Spleen (tissue), 11 donors: ENCODE measurements at regions not wholly inside any gene's neighbourhood (a gene's known extent, or its start where the extent isn't known, plus 50 kb on each side); places are given as distances from the start of the nearest gene placed in this dataset.
A peak's percentile ranks its signal among the peaks of the same experiment; 100 is the strongest.

Experiments used
- DNase-seq: peaks from one replicate; pipeline ENCODE4 v3.0.0-alpha.2; 2020
- H3K27ac ChIP-seq, 8 donors: fragments of 200-600 bp; sonication (generic) in 7 of 8; 1 replicate in 4 of 8; 2 replicates in 4 of 8; pipeline versions ENCODE4 v1.5.0 to v1.8.0; 2016 to 2021; ENCODE audit warnings: inconsistent platforms in 4 of 8, mild to moderate bottlenecking in 4 of 8, moderate library complexity in 1 of 8
- H3K27me3 ChIP-seq, 7 donors: fragments of 200-600 bp; sonication (generic) in 6 of 7; replicated peaks in 1 of 7; 1 replicate in 4 of 7; 2 replicates in 3 of 7; pipeline versions ENCODE4 v1.5.0 to v1.8.0; 2016 to 2021; ENCODE audit warnings: inconsistent platforms in 3 of 7, mild to moderate bottlenecking in 1 of 7
- H3K36me3 ChIP-seq, 6 donors: fragments of 200-600 bp; sonication (generic) in 5 of 6; 1 replicate in 4 of 6; 2 replicates in 2 of 6; pipeline versions ENCODE4 v1.5.0 to v1.8.0; 2016 to 2021; ENCODE audit warnings: inconsistent platforms in 2 of 6
- H3K4me1 ChIP-seq, 6 donors: fragments of 200-600 bp; sonication (generic) in 5 of 6; 1 replicate in 3 of 6; 2 replicates in 3 of 6; pipeline versions ENCODE4 v1.5.0 to v1.8.0; 2016 to 2021; ENCODE audit warnings: inconsistent platforms in 3 of 6
- H3K4me3 ChIP-seq, 8 donors: fragments of 200-600 bp; sonication (generic) in 7 of 8; 1 replicate in 4 of 8; 2 replicates in 4 of 8; pipeline versions ENCODE4 v1.5.0 to v1.8.0; 2016 to 2021; ENCODE audit warnings: inconsistent platforms in 4 of 8, mild to moderate bottlenecking in 4 of 8, moderate library complexity in 2 of 8
- H3K9me3 ChIP-seq, 8 donors: fragments of 200-600 bp; sonication (generic) in 7 of 8; 1 replicate in 4 of 8; 2 replicates in 4 of 8; pipeline versions ENCODE4 v1.5.0 to v1.8.0; 2016 to 2021; ENCODE audit warnings: inconsistent platforms in 4 of 8
- CTCF ChIP-seq, 11 experiments: fragments of 200-600 bp in 7 of 11; fragments of 450-650 bp in 4 of 11; sonication (generic) in 4 of 11; IDR thresholded peaks in 8 of 11; conservative IDR thresholded peaks in 3 of 11; 1 replicate in 7 of 11; 2 replicates in 4 of 11; pipeline versions ENCODE4 v1.4.0 to v1.8.0; 2016 to 2021; ENCODE audit warnings: antibody characterized with exemption in 11 of 11, inconsistent platforms in 4 of 11, mild to moderate bottlenecking in 1 of 11
- POLR2A ChIP-seq, 3 donors: fragments of 450-650 bp; IDR thresholded peaks; one replicate each; pipeline ENCODE4 v1.5.1; 2017; ENCODE audit warnings: antibody characterized with exemption in 3 of 3, mild to moderate bottlenecking in 1 of 3
- POLR2AphosphoS5 ChIP-seq, 3 donors: sonication (generic); formaldehyde crosslinking; IDR thresholded peaks; one replicate each; pipeline ENCODE4 v1.5.1; 2017; ENCODE audit warnings: antibody characterized with exemption in 3 of 3
- WGBS, 5 donors: extraction: QIAGEN DNeasy Blood & Tissue Kit in 3 of 5; methylation state at CpG; one replicate each; pipeline versions ENCODE4 v1.1.5 to v1.1.7; 2013 to 2018; 5-methylcytosine and 5-hydroxymethylcytosine counted together
- intact Hi-C: fragments of 100-400 bp; cut with DNase I; formaldehyde crosslinking; loops from one replicate; pipeline ENCODE4 v1.15.0; 2023; ENCODE audit warnings: low total_unique reads
- donor health status: healthy with polysubstance abuse.
- donor health status: DM: no; HTN: no; CAD: no; lungs with moderate emphysema.
- donor health status: DM: no; HTN: no; CAD: no.
- donor health status: Bipolar disorder and iron deficiency.
- donor health status: healthy.
- donor health status: DM: no; HTN: no; CAD: no.
- donor health status: DM: yes; HTN: yes; CAD: no.

GRCh38 chr16:31693733-31694132, 166.0 kb downstream of the AHSP start:
- no peaks in the 10 kb centered on the region for H3K36me3 ChIP-seq
- TF ChIP-seq POLR2A (IDR thresholded peaks at IDR 0.05) (no peak), POLR2AphosphoS5 (IDR thresholded peaks at IDR 0.05) (no peak), CTCF (IDR thresholded peaks at IDR 0.05 in 8 of 11, conservative IDR thresholded peaks at IDR 0.05 in 3 of 11) (no peak)
- H3K27me3 ChIP-seq: no peaks in the 10 kb centered on the region
- peaks cover 0 to 21% (median 14%) of the 10 kb centered on the region in 6 donors for H3K4me1 ChIP-seq
- H3K27ac ChIP-seq: no peak overlapping the region
- H3K4me3 ChIP-seq: no peak overlapping the region
- intact Hi-C loops: no loop called here
- no peak for DNase-seq
- WGBS, 5 donors: 85 to 96% (median 95%) methylated on average over 6 of the region's 6 CpGs
- H3K9me3 ChIP-seq: peaks cover 0 to 3% (median 0%) of the 10 kb centered on the region in 8 donors

GRCh38 chr16:31694461-31694860, 166.8 kb downstream of the AHSP start:
- TF ChIP-seq CTCF (IDR thresholded peaks at IDR 0.05 in 8 of 11, conservative IDR thresholded peaks at IDR 0.05 in 3 of 11): no peak
- no peak for TF ChIP-seq POLR2A (IDR thresholded peaks at IDR 0.05)
- no peak for TF ChIP-seq POLR2AphosphoS5 (IDR thresholded peaks at IDR 0.05)
- H3K27ac ChIP-seq: peak overlapping the region in 1 of 8 donors; percentile 4
- 94 to 100% (median 95%) methylated on average over 2 of the region's 2 CpGs for WGBS, 5 donors
- H3K9me3 ChIP-seq: peaks cover 0 to 3% (median 0%) of the 10 kb centered on the region in 8 donors
- no peaks in the 10 kb centered on the region for H3K36me3 ChIP-seq
- intact Hi-C loops: no loop called here
- no peak for DNase-seq
- no peak overlapping the region for H3K4me3 ChIP-seq
- H3K27me3 ChIP-seq: peaks cover 0 to under 1% (median 0%) of the 10 kb centered on the region in 7 donors
- H3K4me1 ChIP-seq: peaks cover 0 to 21% (median 14%) of the 10 kb centered on the region in 6 donors

GRCh38 chr16:31695667-31696066, 168.0 kb downstream of the AHSP start:
- H3K4me3 ChIP-seq: no peak overlapping the region
- peaks cover 0 to 31% (median 20%) of the 10 kb centered on the region in 6 donors for H3K4me1 ChIP-seq
- TF ChIP-seq POLR2AphosphoS5 (IDR thresholded peaks at IDR 0.05): peak in 1 of 3 donors; percentile 59
- no peak for TF ChIP-seq POLR2A (IDR thresholded peaks at IDR 0.05)
- peak in 3 of 11 experiments; percentile 11 to 24 (median 22) for TF ChIP-seq CTCF (IDR thresholded peaks at IDR 0.05 in 8 of 11, conservative IDR thresholded peaks at IDR 0.05 in 3 of 11)
- H3K27me3 ChIP-seq: peaks cover 0 to 6% (median 0%) of the 10 kb centered on the region in 7 donors
- intact Hi-C loops: no loop called here
- WGBS, 5 donors: 3 to 15% (median 5%) methylated on average over 4 of the region's 4 CpGs
- peak overlapping the region in 5 of 8 donors; percentile 32 to 61 (median 55) for H3K27ac ChIP-seq
- H3K36me3 ChIP-seq: no peaks in the 10 kb centered on the region
- DNase-seq: no peak
- H3K9me3 ChIP-seq: peaks cover 0 to 3% (median 0%) of the 10 kb centered on the region in 8 donors

- DNase-seq: no peak
- Histone ChIP-seq H3K4me3 (no peak overlapping the region), H3K9me3 (peaks cover 0 to 3% (median 0%) of the 10 kb centered on the region in 8 donors), H3K27me3 (peaks cover 0 to 8% (median 0%) of the 10 kb centered on the region in 7 donors), H3K27ac (no peak overlapping the region), H3K36me3 (peaks cover 0 to under 1% (median 0%) of the 10 kb centered on the region in 6 donors), H3K4me1 (peaks cover 9 to 46% (median 34%) of the 10 kb centered on the region in 6 donors)
- WGBS, 5 donors: 58 to 70% (median 63%) methylated on average over 8 of the region's 8 CpGs
- TF ChIP-seq CTCF (IDR thresholded peaks at IDR 0.05 in 8 of 11, conservative IDR thresholded peaks at IDR 0.05 in 3 of 11): peak in 7 of 11 experiments; percentile 31 to 61 (median 55)
- no peak for TF ChIP-seq POLR2AphosphoS5 (IDR thresholded peaks at IDR 0.05)
- intact Hi-C loops: no loop called here
These were observed 169.5 kb downstream of the AHSP start for GRCh38 chr16:31696968-31697743.
